Bronchial epithelial cell (primary cell): ENCODE measurements at regions not wholly inside any gene's neighbourhood (a gene's known extent, or its start where the extent isn't known, plus 50 kb on each side); places are given as distances from the start of the nearest gene placed in this dataset.

Experiments used
- DNase-seq: peaks from one replicate; pipeline ENCODE4 v3.0.0-alpha.2; 2010; ENCODE audit warnings: low read depth
- FAIRE-seq: peaks from 2 replicates; lab custom pipeline; 2011; peaks lifted over from hg19 to GRCh38; lab: Jason Lieb, UNC
- H3K27me3 ChIP-seq: 2 replicates; pipeline ENCODE4 v1.5.1; 2011; ENCODE audit warnings: low read length; ENCODE audit not compliant: control insufficient read depth, insufficient read depth
- H3K36me3 ChIP-seq: 2 replicates; pipeline ENCODE4 v1.5.1; 2011; ENCODE audit warnings: low read length; ENCODE audit not compliant: control insufficient read depth, insufficient read depth
- H3K4me3 ChIP-seq: 2 replicates; pipeline ENCODE4 v1.5.1; 2011; ENCODE audit warnings: mild to moderate bottlenecking, low read depth, low read length, control low read depth
- CTCF ChIP-seq: IDR thresholded peaks from 2 replicates; pipeline ENCODE4 v1.5.1; 2011; ENCODE audit warnings: mild to moderate bottlenecking, moderate library complexity, low read length, control low read depth, inconsistent platforms; ENCODE audit not compliant: insufficient read depth, severe bottlenecking

- DNase-seq (no peak), FAIRE-seq (peak; percentile 47)
- no peak for TF ChIP-seq CTCF
- no peaks in the 10 kb centered on the region for H3K27me3 ChIP-seq
- no peaks in the 10 kb centered on the region for H3K36me3 ChIP-seq
- no peak overlapping the region for H3K4me3 ChIP-seq
Observed at GRCh38 chr1:43063394-43064219, 104.9 kb upstream of the SLC2A1 start.

- TF ChIP-seq CTCF, result no peak
- Histone ChIP-seq H3K36me3 (no peaks in the 10 kb centered on the region), H3K27me3 (no peaks in the 10 kb centered on the region), H3K4me3 (no peak overlapping the region)
- DNase-seq (no peak), FAIRE-seq (peak; percentile 85)
Observed at GRCh38 chr1:43062527-43063095, 103.9 kb upstream of the SLC2A1 start.

DNA sequence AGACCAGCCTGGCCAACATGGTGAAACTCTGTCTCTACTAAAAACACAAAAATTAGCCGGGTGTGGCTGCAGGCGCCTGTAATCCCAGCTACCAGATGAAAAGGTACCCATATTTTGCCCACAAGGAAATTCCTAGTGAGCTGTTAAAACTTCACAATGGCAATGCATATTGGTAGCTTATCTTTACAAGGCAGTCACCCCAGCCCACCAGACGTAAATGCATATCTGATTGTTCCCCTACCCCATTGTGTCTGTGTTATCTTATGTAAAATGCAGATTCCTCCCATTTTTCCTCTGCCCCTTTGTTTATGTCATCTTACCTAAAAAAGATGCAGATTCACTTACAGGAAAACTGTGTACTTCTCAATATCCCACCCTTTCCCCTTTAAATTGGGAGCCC lies 103.1 kb upstream of the SLC2A1 start:
- TF ChIP-seq CTCF, result no peak
- FAIRE-seq (no peak), DNase-seq (no peak)
- Histone ChIP-seq H3K27me3 (no peaks in the 10 kb centered on the region), H3K4me3 (no peak overlapping the region), H3K36me3 (no peaks in the 10 kb centered on the region)

DNA sequence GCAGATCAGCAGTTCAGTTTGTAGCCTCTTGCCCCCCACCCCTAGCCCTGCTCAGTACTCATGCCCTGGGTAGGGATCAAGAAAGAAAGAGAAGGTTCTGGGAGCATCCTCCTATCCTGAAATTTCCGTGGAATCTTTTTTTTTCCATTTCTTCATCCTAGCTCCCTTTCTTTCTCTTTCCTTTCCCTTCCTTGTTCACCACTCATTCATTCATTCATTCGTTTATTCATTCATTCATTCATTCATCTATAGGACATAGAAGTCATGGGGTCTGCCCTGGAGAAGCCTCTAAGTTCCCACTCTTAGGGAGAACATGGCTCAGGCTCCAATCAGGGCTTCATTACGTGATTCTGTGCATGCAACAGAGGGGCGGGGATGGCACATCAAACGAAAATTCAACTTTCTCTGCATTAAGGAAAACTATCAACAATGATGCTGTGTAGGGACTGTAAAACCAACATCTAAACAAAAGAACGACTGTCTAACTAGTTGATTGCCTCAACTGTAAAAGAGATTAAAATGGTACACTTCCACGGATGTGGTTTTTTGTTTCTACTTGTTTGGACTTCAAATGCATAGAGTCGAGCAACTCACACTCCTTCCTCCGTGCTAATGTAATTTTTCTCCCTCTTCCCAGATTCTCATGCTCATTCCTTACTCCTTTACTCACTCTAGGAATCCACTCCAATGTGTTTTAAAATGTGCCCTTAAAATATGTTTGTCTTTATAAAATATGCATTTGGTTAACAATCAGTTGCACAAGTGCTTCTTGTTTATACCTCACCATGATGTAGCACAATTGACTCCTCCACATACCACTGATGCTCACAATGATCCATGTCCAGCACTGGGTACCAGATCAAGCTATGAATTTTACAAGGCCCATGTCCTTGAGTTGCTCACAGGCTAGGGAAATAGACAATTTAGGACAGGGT lies 101.2 kb upstream of the SLC2A1 start:
- no peaks in the 10 kb centered on the region for H3K27me3 ChIP-seq
- TF ChIP-seq CTCF, result no peak
- FAIRE-seq, result no peak
- DNase-seq, result no peak
- no peaks in the 10 kb centered on the region for H3K36me3 ChIP-seq
- H3K4me3 ChIP-seq, result no peak overlapping the region

DNA sequence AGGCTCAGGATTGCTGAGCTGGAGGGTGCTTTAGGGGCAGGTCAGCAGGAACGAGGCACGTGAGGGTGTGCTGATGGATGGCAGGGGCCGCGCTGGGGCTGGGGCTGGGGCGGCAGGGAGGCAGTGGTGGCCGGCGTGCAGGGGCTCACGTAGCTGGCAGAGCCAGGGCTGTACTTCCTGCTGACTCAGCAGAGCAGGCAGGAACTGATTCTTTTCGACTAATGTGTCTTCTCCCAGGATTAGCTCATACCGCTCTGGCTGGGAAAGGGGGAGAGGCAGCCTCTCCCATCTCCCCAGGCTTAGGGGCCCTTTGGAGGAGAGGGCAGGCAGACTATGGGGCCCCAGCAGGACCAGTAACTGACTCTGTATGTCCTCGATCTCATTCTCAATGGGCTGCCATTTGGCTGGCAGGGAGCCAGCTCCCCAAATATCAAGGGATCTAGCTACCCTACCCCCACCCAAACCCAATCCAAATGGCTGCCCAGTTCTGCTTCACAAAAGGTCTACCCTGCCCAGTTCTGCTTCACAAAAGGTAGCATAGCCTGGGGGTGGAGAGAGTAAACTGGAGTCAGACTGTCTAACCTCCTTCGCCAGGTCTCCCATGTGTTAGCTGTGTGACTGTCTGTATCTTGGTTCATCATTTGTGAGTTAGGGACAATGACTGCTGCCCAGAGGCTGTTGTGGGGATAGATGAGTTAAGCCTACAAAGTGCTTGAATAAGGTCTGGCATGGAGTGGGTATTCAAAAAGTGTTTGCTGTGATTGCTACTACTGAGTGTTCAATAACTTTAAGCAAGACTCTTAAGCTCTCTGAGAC lies 100.1 kb upstream of the SLC2A1 start:
- FAIRE-seq, result peak; percentile 55

More for the DNA sequence above, 100.1 kb upstream of the SLC2A1 start:
- DNase-seq, result peak; percentile 84
- TF ChIP-seq CTCF, result no peak
- Histone ChIP-seq H3K36me3 (no peaks in the 10 kb centered on the region), H3K27me3 (no peaks in the 10 kb centered on the region), H3K4me3 (no peak overlapping the region)
